H9 (cell line): ENCODE measurements at regions not wholly inside any gene's neighbourhood (a gene's known extent, or its start where the extent isn't known, plus 50 kb on each side); places are given as distances from the start of the nearest gene placed in this dataset.

ENCODE experiments used
- DNase-seq: peaks from one replicate; pipeline ENCODE4 v3.0.0-alpha.2; 2017
- H2AFZ ChIP-seq: one replicate; pipeline ENCODE4 v1.6.1; 2013; ENCODE audit warnings: mild to moderate bottlenecking, low read length, control low read depth, moderate library complexity
- H2AK5ac ChIP-seq: 2 replicates; pipeline ENCODE4 v1.6.1; 2013; ENCODE audit warnings: low read length, control low read depth, mixed read lengths; ENCODE audit not compliant: insufficient read length
- H2BK120ac ChIP-seq: one replicate; pipeline ENCODE4 v1.6.1; 2013; ENCODE audit warnings: low read depth, mild to moderate bottlenecking, low read length, control low read depth, inconsistent platforms; ENCODE audit not compliant: poor library complexity, severe bottlenecking
- H2BK12ac ChIP-seq: 2 replicates; pipeline ENCODE4 v1.6.1; 2013; ENCODE audit warnings: low read length, control low read depth, mixed read lengths, low read depth; ENCODE audit not compliant: insufficient read length
- H2BK15ac ChIP-seq: 2 replicates; pipeline ENCODE4 v1.6.1; 2013; ENCODE audit warnings: low read depth, low read length, control low read depth
- H2BK20ac ChIP-seq: one replicate; pipeline ENCODE4 v1.6.1; 2013; ENCODE audit warnings: low read depth, mild to moderate bottlenecking, low read length, control low read depth, inconsistent platforms; ENCODE audit not compliant: poor library complexity, severe bottlenecking
- H2BK5ac ChIP-seq: 2 replicates; pipeline ENCODE4 v1.6.1; 2013; ENCODE audit warnings: low read length, control low read depth, mixed read lengths; ENCODE audit not compliant: insufficient read length
- H3K14ac ChIP-seq: 2 replicates; pipeline ENCODE4 v1.6.1; 2013; ENCODE audit warnings: low read length, control low read depth; ENCODE audit not compliant: insufficient read depth
- H3K18ac ChIP-seq: 2 replicates; pipeline ENCODE4 v1.6.1; 2013; ENCODE audit warnings: low read depth, mild to moderate bottlenecking, mixed read lengths, low read length, control low read depth; ENCODE audit not compliant: insufficient read length
- H3K23ac ChIP-seq: 2 replicates; pipeline ENCODE4 v1.6.1; 2013; ENCODE audit warnings: low read length, control low read depth, mixed read lengths, low read depth; ENCODE audit not compliant: insufficient read length
- H3K23me2 ChIP-seq: 2 replicates; pipeline ENCODE4 v1.6.1; 2013; ENCODE audit warnings: low read depth, mild to moderate bottlenecking, mixed read lengths, low read length, control low read depth; ENCODE audit not compliant: insufficient read length, poor library complexity, severe bottlenecking
- H3K27ac ChIP-seq: 2 replicates; pipeline ENCODE4 v1.5.1; 2013; ENCODE audit warnings: low read length, control low read depth, mixed read lengths, low read depth; ENCODE audit not compliant: insufficient read length
- H3K27me3 ChIP-seq: 2 replicates; pipeline ENCODE4 v1.6.1; 2013; ENCODE audit warnings: low read length, control low read depth, inconsistent platforms; ENCODE audit not compliant: insufficient read depth
- H3K4ac ChIP-seq: 2 replicates; pipeline ENCODE4 v1.6.1; 2013; ENCODE audit warnings: low read depth, mild to moderate bottlenecking, control low read depth, inconsistent platforms, low read length, moderate library complexity
- H3K4me1 ChIP-seq: 2 replicates; pipeline ENCODE4 v1.6.1; 2013; ENCODE audit warnings: low read length, control low read depth, inconsistent platforms; ENCODE audit not compliant: insufficient read depth
- H3K4me2 ChIP-seq: 2 replicates; pipeline ENCODE4 v1.6.1; 2013; ENCODE audit warnings: low read length, control low read depth, mixed read lengths; ENCODE audit not compliant: insufficient read length, insufficient read depth
- H3K56ac ChIP-seq: 2 replicates; pipeline ENCODE4 v1.6.1; 2013; ENCODE audit warnings: low read depth, mild to moderate bottlenecking, mixed read lengths, low read length, control low read depth; ENCODE audit not compliant: insufficient read length
- H3K79me1 ChIP-seq: 2 replicates; pipeline ENCODE4 v1.6.1; 2013; ENCODE audit warnings: low read depth, mild to moderate bottlenecking, moderate library complexity, low read length, control low read depth, inconsistent platforms; ENCODE audit not compliant: insufficient read depth, poor library complexity, severe bottlenecking
- H3K79me2 ChIP-seq: 2 replicates; pipeline ENCODE4 v1.6.1; 2013; ENCODE audit warnings: low read length, control low read depth, inconsistent platforms; ENCODE audit not compliant: insufficient read depth
- H3K9ac ChIP-seq: 2 replicates; pipeline ENCODE4 v1.6.1; 2013; ENCODE audit warnings: low read length, control low read depth, mixed read lengths; ENCODE audit not compliant: insufficient read length; ENCODE audit errors: extremely low read depth
- H3K9me3 ChIP-seq: one replicate; pipeline ENCODE4 v1.6.1; 2013; ENCODE audit warnings: low read depth, low read length, inconsistent platforms; ENCODE audit not compliant: control insufficient read depth
- H3T11ph ChIP-seq: one replicate; pipeline ENCODE4 v1.6.1; 2013; ENCODE audit warnings: mild to moderate bottlenecking, low read length, control low read depth, inconsistent platforms
- H4K20me1 ChIP-seq: one replicate; pipeline ENCODE4 v1.6.1; 2013; ENCODE audit not compliant: control insufficient read depth, insufficient read length, insufficient read depth
- H4K5ac ChIP-seq: 2 replicates; pipeline ENCODE4 v1.6.1; 2013; ENCODE audit warnings: low read depth, mild to moderate bottlenecking, mixed read lengths, low read length, control low read depth; ENCODE audit not compliant: insufficient read length
- H4K8ac ChIP-seq: replicated peaks from 2 replicates; pipeline ENCODE4 v1.6.1; 2013; ENCODE audit warnings: low read length, control low read depth, mixed read lengths, low read depth; ENCODE audit not compliant: insufficient read length
- H4K91ac ChIP-seq: 2 replicates; pipeline ENCODE4 v1.6.1; 2013; ENCODE audit warnings: low read depth, mild to moderate bottlenecking, moderate library complexity, mixed read lengths, low read length, control low read depth; ENCODE audit not compliant: insufficient read length
- H3K27ac Mint-ChIP-seq, 3 experiments: 2 replicates in 2 of 3; 3 replicates in 1 of 3; pipeline ENCODE4 v1.8.0; 2020 to 2021; ENCODE audit warnings: mixed read lengths in 3 of 3, mild to moderate bottlenecking in 1 of 3, moderate library complexity in 1 of 3
- H3K27me3 Mint-ChIP-seq: 2 replicates; pipeline ENCODE4 v1.8.0; 2021; ENCODE audit warnings: low read depth, mild to moderate bottlenecking, moderate library complexity, mixed read lengths
- H3K36me3 Mint-ChIP-seq, 3 experiments: 2 replicates in 2 of 3; 3 replicates in 1 of 3; pipeline ENCODE4 v1.8.0; 2020 to 2021; ENCODE audit warnings: low read depth in 3 of 3, mixed read lengths in 3 of 3; ENCODE audit not compliant: insufficient read depth in 1 of 3
- H3K4me1 Mint-ChIP-seq, 2 experiments: 2 replicates each; pipeline ENCODE4 v1.8.0; 2020; ENCODE audit warnings: mixed read lengths in 2 of 2
- H3K4me3 Mint-ChIP-seq, 2 experiments: 2 replicates in 1 of 2; 3 replicates in 1 of 2; pipeline ENCODE4 v1.8.0; 2020 to 2021; ENCODE audit warnings: mild to moderate bottlenecking in 2 of 2, mixed read lengths in 2 of 2, moderate library complexity in 1 of 2
- H3K9me3 Mint-ChIP-seq, 2 experiments: 2 replicates in 1 of 2; 3 replicates in 1 of 2; pipeline ENCODE4 v1.8.0; 2020; ENCODE audit warnings: mild to moderate bottlenecking in 2 of 2, mixed read lengths in 2 of 2, moderate library complexity in 1 of 2
- WGBS: extraction: QIAGEN DNeasy Blood & Tissue Kit; methylation state at CpG from one replicate; pipeline ENCODE4 v1.1.7; 2013; ENCODE audit warnings: missing lambda C conversion rate, low lambda C conversion rate, mixed read lengths; ENCODE audit not compliant: insufficient read length; ENCODE audit errors: extremely low coverage; 5-methylcytosine and 5-hydroxymethylcytosine counted together
- TF ChIP-seq, protein P1 (sequence below): fragments of 200-600 bp; sonication (generic); conservative IDR thresholded peaks from 3 replicates; pipeline ENCODE4 v1.8.0; 2021; ENCODE audit warnings: antibody characterized with exemption, mild to moderate bottlenecking

DNA sequence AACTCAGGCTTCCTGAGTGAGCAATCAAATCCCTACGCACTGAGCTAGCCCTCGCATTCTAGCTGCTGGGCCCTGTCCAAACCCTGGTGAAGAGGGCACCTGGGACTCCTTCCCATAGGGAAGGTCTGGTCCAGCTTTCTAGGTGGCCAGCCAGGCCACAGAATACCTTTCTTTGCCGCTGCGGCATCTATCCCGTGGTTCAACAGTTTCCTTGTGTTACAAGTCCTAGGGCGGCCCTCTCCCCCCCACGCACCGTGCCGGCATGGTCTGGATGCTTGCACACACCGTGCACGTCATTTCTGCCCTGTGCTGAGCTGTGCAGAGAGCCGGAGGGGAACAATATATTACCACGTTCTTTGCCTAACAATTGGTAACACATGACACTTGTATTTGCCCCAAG lies 164.6 kb upstream of the TSHZ3 start:
- H2BK12ac ChIP-seq = no peak overlapping the region
- no peak overlapping the region for H3K23ac ChIP-seq
- H3K4me1 Mint-ChIP-seq = peaks cover 12 to 14% of the 10 kb centered on the region in 2 experiments
- no peak overlapping the region for H4K8ac ChIP-seq
- H3K79me2 ChIP-seq = no peaks in the 10 kb centered on the region
- no peak overlapping the region for H2AFZ ChIP-seq
- no peak overlapping the region for H2BK120ac ChIP-seq
- H2BK5ac ChIP-seq = no peak overlapping the region
- no peak overlapping the region for H4K5ac ChIP-seq
- H3K27me3 Mint-ChIP-seq = no peaks in the 10 kb centered on the region; the same call in 1 of the 2 replicates
- H3K27me3 ChIP-seq = no peaks in the 10 kb centered on the region
- no peak overlapping the region for H3K4me2 ChIP-seq
- no peak overlapping the region; the same call in 1 of the 2 replicates for H2BK15ac ChIP-seq
- H2BK20ac ChIP-seq = no peak overlapping the region
- WGBS = no CpG with 5 or more reads among the region's 13 CpGs
- no peak overlapping the region for H3K9ac ChIP-seq
- no peak overlapping the region for H3K27ac Mint-ChIP-seq
- no peak overlapping the region for H3K27ac ChIP-seq
- H3K18ac ChIP-seq = no peak overlapping the region
- no peak overlapping the region for H4K91ac ChIP-seq
- H3K14ac ChIP-seq = no peak overlapping the region; the same call in 1 of the 2 replicates
- H3T11ph ChIP-seq = no peak overlapping the region
- no peaks in the 10 kb centered on the region; a peak in 1 of 7 replicates for H3K36me3 Mint-ChIP-seq
- H3K9me3 ChIP-seq = no peaks in the 10 kb centered on the region
- H3K23me2 ChIP-seq = no peaks in the 10 kb centered on the region
- H3K79me1 ChIP-seq = no peaks in the 10 kb centered on the region
- no peak overlapping the region for H2AK5ac ChIP-seq
- H3K56ac ChIP-seq = no peak overlapping the region
- no peak overlapping the region for H3K4ac ChIP-seq
- TF ChIP-seq, protein P1, sequence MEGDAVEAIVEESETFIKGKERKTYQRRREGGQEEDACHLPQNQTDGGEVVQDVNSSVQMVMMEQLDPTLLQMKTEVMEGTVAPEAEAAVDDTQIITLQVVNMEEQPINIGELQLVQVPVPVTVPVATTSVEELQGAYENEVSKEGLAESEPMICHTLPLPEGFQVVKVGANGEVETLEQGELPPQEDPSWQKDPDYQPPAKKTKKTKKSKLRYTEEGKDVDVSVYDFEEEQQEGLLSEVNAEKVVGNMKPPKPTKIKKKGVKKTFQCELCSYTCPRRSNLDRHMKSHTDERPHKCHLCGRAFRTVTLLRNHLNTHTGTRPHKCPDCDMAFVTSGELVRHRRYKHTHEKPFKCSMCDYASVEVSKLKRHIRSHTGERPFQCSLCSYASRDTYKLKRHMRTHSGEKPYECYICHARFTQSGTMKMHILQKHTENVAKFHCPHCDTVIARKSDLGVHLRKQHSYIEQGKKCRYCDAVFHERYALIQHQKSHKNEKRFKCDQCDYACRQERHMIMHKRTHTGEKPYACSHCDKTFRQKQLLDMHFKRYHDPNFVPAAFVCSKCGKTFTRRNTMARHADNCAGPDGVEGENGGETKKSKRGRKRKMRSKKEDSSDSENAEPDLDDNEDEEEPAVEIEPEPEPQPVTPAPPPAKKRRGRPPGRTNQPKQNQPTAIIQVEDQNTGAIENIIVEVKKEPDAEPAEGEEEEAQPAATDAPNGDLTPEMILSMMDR = no peak
- H3K4me3 Mint-ChIP-seq = no peak overlapping the region
- peaks cover 2% of the 10 kb centered on the region; the same call in 1 of the 2 replicates for H3K4me1 ChIP-seq
- H4K20me1 ChIP-seq = no peaks in the 10 kb centered on the region
- no peak for DNase-seq
- 0 out of 5 replicates have a peak, but pooled peaks cover 0 to 3% of the 10 kb centered on the region in 2 experiments for H3K9me3 Mint-ChIP-seq
